SK-N-SH (cell line): ENCODE measurements at regions not wholly inside any gene's neighbourhood (a gene's known extent, or its start where the extent isn't known, plus 50 kb on each side); places are given as distances from the start of the nearest gene placed in this dataset.

Experiments
- CTCF ChIA-PET: fragments of 300-600, 350-600 bp; formaldehyde crosslinking; extraction: SDS; loops from one replicate; lab custom pipeline; 2021; lab: Yijun Ruan, JAX
- POLR2A ChIA-PET: fragments of 350-600 bp; sonication (Branson Sonifier 250); formaldehyde crosslinking; extraction: SDS; loops from one replicate; lab custom pipeline; 2020; ENCODE audit warnings: antibody characterized with exemption, inconsistent platforms; lab: Yijun Ruan, JAX
- DNase-seq: peaks from one replicate; pipeline ENCODE4 v3.0.0; 2012
- H2AFZ ChIP-seq: fragments of 200-600 bp; sonication (generic); 2 replicates; pipeline ENCODE4 v1.8.1; 2016; ENCODE audit warnings: antibody characterized with exemption, mild to moderate bottlenecking, low read depth
- H3F3A ChIP-seq: fragments of 200-600 bp; sonication (generic); replicated peaks from 2 replicates; pipeline ENCODE3; 2016; ENCODE audit warnings: antibody characterized with exemption, mild to moderate bottlenecking; ENCODE audit not compliant: insufficient read depth
- H3K27ac ChIP-seq, 2 experiments: fragments of 200-500 bp in 1 of 2; fragments of 200-600 bp in 1 of 2; sonication (Bioruptor generic) in 1 of 2; sonication (generic), shearing (Covaris generic) in 1 of 2; 2 replicates each; pipeline versions ENCODE4 v1.5.1 to v1.6.1; 2014 to 2016; ENCODE audit warnings: low read depth in 2 of 2, inconsistent platforms in 1 of 2, low read length in 1 of 2, mild to moderate bottlenecking in 1 of 2, mixed read lengths in 1 of 2
- H3K27me3 ChIP-seq: fragments of 200-600 bp; sonication (generic), shearing (Covaris generic); 2 replicates; pipeline ENCODE4 v1.6.1; 2016; ENCODE audit warnings: mixed run types; ENCODE audit not compliant: insufficient read depth
- H3K36me3 ChIP-seq, 2 experiments: fragments of 200-500 bp in 1 of 2; fragments of 200-600 bp in 1 of 2; sonication (Bioruptor generic) in 1 of 2; sonication (generic) in 1 of 2; replicated peaks in 1 of 2; 2 replicates each; pipeline versions ENCODE3 to v1.5.1; 2014 to 2016; ENCODE audit warnings: low read length in 1 of 2, mild to moderate bottlenecking in 1 of 2; ENCODE audit not compliant: insufficient read depth in 2 of 2, control insufficient read depth in 1 of 2
- H3K4me1 ChIP-seq, 2 experiments: fragments of 200-500 bp in 1 of 2; fragments of 200-600 bp in 1 of 2; sonication (Bioruptor generic) in 1 of 2; sonication (generic), shearing (Covaris generic) in 1 of 2; 2 replicates each; pipeline versions ENCODE4 v1.5.1 to v1.6.1; 2014 to 2016; ENCODE audit warnings: low read depth in 1 of 2, low read length in 1 of 2, mixed run types in 1 of 2; ENCODE audit not compliant: insufficient read depth in 2 of 2, control insufficient read depth in 1 of 2
- H3K4me2 ChIP-seq: fragments of 200-600 bp; sonication (generic), shearing (Covaris generic); 2 replicates; pipeline ENCODE4 v1.6.1; 2017; ENCODE audit warnings: mixed run types
- H3K4me3 ChIP-seq, 2 experiments: fragments of 200-500 bp in 1 of 2; fragments of 200-600 bp in 1 of 2; sonication (Bioruptor generic) in 1 of 2; sonication (generic), shearing (Covaris generic) in 1 of 2; 2 replicates each; pipeline versions ENCODE4 v1.5.1 to v1.8.1; 2014 to 2016; ENCODE audit warnings: low read depth in 2 of 2, inconsistent platforms in 1 of 2, low read length in 1 of 2, mild to moderate bottlenecking in 1 of 2, mixed read lengths in 1 of 2, moderate library complexity in 1 of 2
- H3K79me2 ChIP-seq: fragments of 200-600 bp; sonication (generic); 2 replicates; pipeline ENCODE4 v1.8.1; 2017; ENCODE audit warnings: mild to moderate bottlenecking; ENCODE audit not compliant: insufficient read depth
- H3K9ac ChIP-seq: fragments of 200-600 bp; sonication (generic); 2 replicates; pipeline ENCODE4 v1.6.1; 2017; ENCODE audit warnings: mixed run types
- H3K9me2 ChIP-seq: fragments of 200-600 bp; sonication (generic); 2 replicates; pipeline ENCODE4 v1.6.1; 2017; ENCODE audit warnings: mixed run types
- H3K9me3 ChIP-seq: fragments of 200-600 bp; sonication (generic); 2 replicates; pipeline ENCODE4 v1.6.1; 2017; ENCODE audit warnings: mixed run types, mild to moderate bottlenecking, moderate library complexity
- H4K20me1 ChIP-seq: fragments of 200-600 bp; sonication (generic); 2 replicates; pipeline ENCODE4 v1.6.1; 2017; ENCODE audit warnings: mild to moderate bottlenecking, mixed run types; ENCODE audit not compliant: insufficient read depth
- ELF1 ChIP-seq: IDR thresholded peaks from 2 replicates; pipeline ENCODE4 v1.4.0; 2012
- EP300 ChIP-seq, 2 experiments: IDR thresholded peaks; 2 replicates each; pipeline versions ENCODE4 v1.4.0 to v1.6.1; 2012; ENCODE audit warnings: borderline replicate concordance in 1 of 2, low read depth in 1 of 2, low read length in 1 of 2
- EZH2phosphoT487 ChIP-seq: fragments of 200-600 bp; sonication (generic); IDR thresholded peaks from 2 replicates; pipeline ENCODE4 v1.6.1; 2017; ENCODE audit warnings: low read depth, mixed run types, mild to moderate bottlenecking, antibody characterized with exemption, moderate library complexity, borderline replicate concordance
- FOXJ3 ChIP-seq: sonication (generic); formaldehyde crosslinking; IDR thresholded peaks from 2 replicates; pipeline ENCODE4 v1.5.1; 2020; ENCODE audit warnings: mild to moderate bottlenecking, missing genetic modification reagents
- REST ChIP-seq: IDR thresholded peaks from 2 replicates; pipeline ENCODE4 v1.6.1; 2012; ENCODE audit warnings: mild to moderate bottlenecking, low read depth, low read length, moderate library complexity
- TCF12 ChIP-seq: IDR thresholded peaks from 2 replicates; pipeline ENCODE4 v1.4.0; 2012
- WGBS: methylation state at CpG from one replicate; pipeline ENCODE4 v1.1.6; 2017; ENCODE audit warnings: low lambda C conversion rate; 5-methylcytosine and 5-hydroxymethylcytosine counted together
- TF ChIP-seq, protein P1 (sequence below): IDR thresholded peaks from 2 replicates; pipeline ENCODE4 v1.4.0; 2012; ENCODE audit warnings: low read depth, borderline replicate concordance

DNA sequence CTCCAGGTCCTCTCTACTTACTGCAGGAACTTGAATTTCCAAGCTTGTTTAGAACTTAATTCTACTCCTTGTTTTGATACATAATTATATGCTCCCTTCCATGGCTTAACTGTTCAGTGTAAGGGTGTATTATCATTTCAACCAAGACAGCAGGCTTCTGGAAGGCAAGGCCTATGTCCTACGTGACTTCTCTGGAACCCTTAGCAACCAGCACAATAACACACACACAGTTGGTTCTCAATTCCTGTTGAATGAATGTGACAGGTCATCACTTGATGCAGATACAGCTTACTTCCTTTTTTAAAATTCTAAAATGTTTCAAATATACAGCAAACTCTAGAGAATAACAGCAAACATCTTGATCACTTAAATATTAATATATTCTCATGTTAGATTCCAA lies 77.7 kb upstream of the COCH start (continued):
- TF ChIP-seq TCF12 (no peak), ELF1 (no peak), REST (no peak)

DNA sequence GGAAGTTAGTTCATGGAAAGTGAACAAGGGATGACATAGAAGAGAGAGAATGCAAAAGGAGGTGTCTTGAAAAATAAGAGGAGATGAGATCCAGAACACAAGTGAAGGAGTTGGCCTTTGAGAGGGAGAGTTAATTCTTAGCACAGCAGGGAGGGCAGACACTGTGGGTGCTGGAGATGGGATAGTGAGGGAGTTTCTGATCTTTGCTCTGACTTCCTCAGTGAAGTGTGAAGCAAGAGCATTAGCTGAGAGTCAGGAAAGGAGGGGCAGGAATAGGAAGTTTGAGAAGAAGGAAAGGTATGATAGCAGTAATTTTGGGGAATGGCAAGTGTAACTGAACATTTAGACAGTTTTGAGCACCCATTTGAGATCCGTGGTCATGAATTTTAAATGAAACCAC lies 75.8 kb upstream of the COCH start:
- Histone ChIP-seq H3K36me3 (no peaks in the 10 kb centered on the region), H3F3A (no peaks in the 10 kb centered on the region), H3K9me2 (no peaks in the 10 kb centered on the region), H2AFZ (no peak overlapping the region), H3K4me2 (no peak overlapping the region), H4K20me1 (no peaks in the 10 kb centered on the region), H3K4me1 (no peaks in the 10 kb centered on the region), H3K27me3 (no peaks in the 10 kb centered on the region), H3K9me3 (no peaks in the 10 kb centered on the region), H3K27ac (no peak overlapping the region), H3K4me3 (no peak overlapping the region), H3K9ac (no peak overlapping the region), H3K79me2 (no peaks in the 10 kb centered on the region)
- no peak for DNase-seq
- ChIA-PET POLR2A (no interaction called here), CTCF (no interaction called here)
- TF ChIP-seq EZH2phosphoT487 (no peak), EP300 (IDR thresholded peaks at IDR 0.05; ENCODE audit: borderline replicate concordance in 1 of 2, low read depth in 1 of 2, low read length in 1 of 2) (no peak), FOXJ3 (CRISPR knock-in tag) (no peak), REST (no peak)
- TF ChIP-seq, protein P1, sequence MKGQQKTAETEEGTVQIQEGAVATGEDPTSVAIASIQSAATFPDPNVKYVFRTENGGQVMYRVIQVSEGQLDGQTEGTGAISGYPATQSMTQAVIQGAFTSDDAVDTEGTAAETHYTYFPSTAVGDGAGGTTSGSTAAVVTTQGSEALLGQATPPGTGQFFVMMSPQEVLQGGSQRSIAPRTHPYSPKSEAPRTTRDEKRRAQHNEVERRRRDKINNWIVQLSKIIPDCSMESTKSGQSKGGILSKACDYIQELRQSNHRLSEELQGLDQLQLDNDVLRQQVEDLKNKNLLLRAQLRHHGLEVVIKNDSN: no peak
- 30% methylated on average over 1 of the region's 1 CpG for WGBS
